Mesenchymal stem cell (in vitro differentiated cells and primary cell): ENCODE measurements at regions not wholly inside any gene's neighbourhood (a gene's known extent, or its start where the extent isn't known, plus 50 kb on each side); places are given as distances from the start of the nearest gene placed in this dataset.
A peak's percentile ranks its signal among the peaks of the same experiment; 100 is the strongest.

Experiments used
- DNase-seq: peaks from one replicate; pipeline ENCODE4 v3.0.0-alpha.2; 2013
- H2AFZ ChIP-seq: one replicate; pipeline ENCODE4 v1.6.1; 2013; ENCODE audit warnings: low read depth, mild to moderate bottlenecking, control low read depth, inconsistent platforms, low read length, moderate library complexity
- H2AK5ac ChIP-seq: 2 replicates; pipeline ENCODE4 v1.6.1; 2013; ENCODE audit warnings: low read length, moderate library complexity, mild to moderate bottlenecking, inconsistent platforms; ENCODE audit not compliant: severe bottlenecking
- H2BK120ac ChIP-seq: one replicate; pipeline ENCODE4 v1.6.1; 2013; ENCODE audit warnings: low read depth, mild to moderate bottlenecking, inconsistent platforms, low read length, moderate library complexity
- H2BK12ac ChIP-seq, 2 experiments: one replicate each; pipeline ENCODE4 v1.6.1; 2013; ENCODE audit warnings: inconsistent platforms in 2 of 2, low read length in 2 of 2, mild to moderate bottlenecking in 2 of 2, moderate library complexity in 2 of 2, control low read depth in 1 of 2
- H2BK15ac ChIP-seq: one replicate; pipeline ENCODE4 v1.6.1; 2013; ENCODE audit warnings: mild to moderate bottlenecking, low read depth, inconsistent platforms; ENCODE audit not compliant: poor library complexity, severe bottlenecking
- H2BK5ac ChIP-seq: 2 replicates; pipeline ENCODE4 v1.6.1; 2013; ENCODE audit warnings: low read depth, mild to moderate bottlenecking, low read length, control low read depth, inconsistent platforms; ENCODE audit not compliant: poor library complexity, severe bottlenecking
- H3K14ac ChIP-seq, 2 experiments: one replicate each; pipeline ENCODE4 v1.6.1; 2013; ENCODE audit warnings: inconsistent platforms in 2 of 2, low read length in 2 of 2, control low read depth in 1 of 2, mild to moderate bottlenecking in 1 of 2, moderate library complexity in 1 of 2
- H3K18ac ChIP-seq, 2 experiments: one replicate each; pipeline ENCODE4 v1.6.1; 2013; ENCODE audit warnings: inconsistent platforms in 2 of 2, low read length in 2 of 2, control low read depth in 1 of 2, low read depth in 1 of 2, mild to moderate bottlenecking in 1 of 2
- H3K23ac ChIP-seq, 2 experiments: one replicate each; pipeline ENCODE4 v1.6.1; 2013; ENCODE audit warnings: inconsistent platforms in 2 of 2, low read length in 2 of 2, mild to moderate bottlenecking in 2 of 2, moderate library complexity in 2 of 2, control low read depth in 1 of 2
- H3K27ac ChIP-seq: 2 replicates; pipeline ENCODE4 v1.5.1; 2013; ENCODE audit warnings: mild to moderate bottlenecking, moderate library complexity, low read length, control low read depth, inconsistent platforms; ENCODE audit not compliant: poor library complexity, severe bottlenecking
- H3K27me3 ChIP-seq, 2 experiments: 2 replicates each; pipeline versions ENCODE4 v1.6.1 to v1.7.0; 2013; ENCODE audit warnings: low read length in 2 of 2, mild to moderate bottlenecking in 2 of 2, moderate library complexity in 2 of 2, control low read depth in 1 of 2, inconsistent platforms in 1 of 2; ENCODE audit not compliant: control insufficient read depth in 1 of 2, insufficient read depth in 1 of 2
- H3K36me3 ChIP-seq, 2 experiments: 2 replicates each; pipeline versions ENCODE4 v1.6.1 to v1.7.0; 2013; ENCODE audit warnings: low read length in 2 of 2, control low read depth in 1 of 2, inconsistent platforms in 1 of 2, low read depth in 1 of 2, mild to moderate bottlenecking in 1 of 2; ENCODE audit not compliant: insufficient read depth in 2 of 2, control insufficient read depth in 1 of 2
- H3K4ac ChIP-seq, 2 experiments: one replicate each; pipeline ENCODE4 v1.6.1; 2013; ENCODE audit warnings: inconsistent platforms in 2 of 2, low read length in 2 of 2, mild to moderate bottlenecking in 2 of 2, moderate library complexity in 2 of 2, control low read depth in 1 of 2, low read depth in 1 of 2
- H3K4me1 ChIP-seq: 2 replicates; pipeline ENCODE4 v1.6.1; 2013; ENCODE audit warnings: low read depth, low read length, control low read depth; ENCODE audit not compliant: control insufficient read depth, insufficient read depth
- H3K4me2 ChIP-seq: 2 replicates; pipeline ENCODE4 v1.6.1; 2013; ENCODE audit warnings: low read length, mild to moderate bottlenecking, inconsistent platforms; ENCODE audit not compliant: poor library complexity, severe bottlenecking
- H3K4me3 ChIP-seq, 2 experiments: 2 replicates each; pipeline versions ENCODE4 v1.5.1 to v1.7.0; 2013; ENCODE audit warnings: low read length in 2 of 2, mild to moderate bottlenecking in 2 of 2, control low read depth in 1 of 2, low read depth in 1 of 2; ENCODE audit not compliant: insufficient read depth in 1 of 2
- H3K79me1 ChIP-seq: replicated peaks from 2 replicates; pipeline ENCODE4 v1.6.1; 2013; ENCODE audit warnings: mild to moderate bottlenecking, control low read depth, low read length, inconsistent platforms; ENCODE audit not compliant: poor library complexity, severe bottlenecking
- H3K9ac ChIP-seq: 2 replicates; pipeline ENCODE4 v1.7.0; 2013; ENCODE audit warnings: mild to moderate bottlenecking, low read length, moderate library complexity
- H3K9me3 ChIP-seq: 2 replicates; pipeline ENCODE4 v1.7.0; 2013; ENCODE audit warnings: mild to moderate bottlenecking, low read length; ENCODE audit not compliant: control insufficient read depth
- H4K8ac ChIP-seq: one replicate; pipeline ENCODE4 v1.6.1; 2013; ENCODE audit warnings: inconsistent platforms, mild to moderate bottlenecking, low read length, moderate library complexity
- H4K91ac ChIP-seq: one replicate; pipeline ENCODE4 v1.6.1; 2013; ENCODE audit warnings: mild to moderate bottlenecking, low read length, inconsistent platforms
- WGBS: methylation state at CpG from one replicate; pipeline ENCODE4 v1.1.7; 2013; ENCODE audit warnings: mixed read lengths; 5-methylcytosine and 5-hydroxymethylcytosine counted together

GRCh38 chr13:109346060-109346459 lies 440.3 kb downstream of the IRS2 start:
- 93% methylated on average over 1 of the region's 2 CpGs for WGBS

DNA sequence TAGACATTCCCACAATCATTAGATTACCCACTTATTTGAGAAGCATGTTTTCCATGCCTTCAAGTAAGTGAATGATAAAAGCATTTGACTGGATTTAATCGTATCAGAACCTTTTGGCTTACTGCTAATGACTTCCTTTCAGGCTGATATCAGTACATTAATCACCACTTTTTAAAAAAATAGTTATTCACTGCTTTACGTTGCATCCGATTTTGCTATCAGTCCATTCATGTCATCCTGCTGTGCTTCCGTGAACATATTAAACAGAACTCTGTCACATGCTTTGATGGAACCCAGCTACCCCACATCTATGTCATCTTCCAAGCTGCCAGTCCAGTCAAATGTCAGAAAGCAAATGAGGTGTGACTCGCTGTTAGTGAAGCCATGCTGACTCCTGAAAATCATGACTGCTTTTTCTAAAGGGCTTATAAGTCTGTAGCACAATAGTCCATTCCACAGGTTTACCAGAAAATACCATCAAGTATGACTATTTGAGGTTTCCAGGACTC lies 440.9 kb downstream of the IRS2 start:
- Histone ChIP-seq H3K4me3 (no peak overlapping the region), H3K4me1 (peaks cover 11% of the 10 kb centered on the region), H3K79me1 (no peaks in the 10 kb centered on the region), H4K8ac (peak overlapping the region; percentile 64), H3K36me3 (no peaks in the 10 kb centered on the region), H3K14ac (no peak overlapping the region), H3K9ac (no peak overlapping the region), H3K27me3 (no peaks in the 10 kb centered on the region), H2AFZ (no peak overlapping the region), H3K23ac (no peak overlapping the region), H2BK5ac (no peak overlapping the region), H2BK120ac (no peak overlapping the region), H4K91ac (peak overlapping the region; percentile 68), H3K27ac (no peak overlapping the region), H3K18ac (no peak overlapping the region), H2BK15ac (no peak overlapping the region), H2AK5ac (no peak overlapping the region), H3K4me2 (no peak overlapping the region), H3K9me3 (no peaks in the 10 kb centered on the region), H3K4ac (no peak overlapping the region), H2BK12ac (peak overlapping the region in 1 of 2 experiments; percentile 84)
- peak; percentile 50 for DNase-seq
- WGBS, result 41% methylated on average over 5 of the region's 5 CpGs

More at GRCh38 chr13:109346060-109346459, 440.3 kb downstream of the IRS2 start:
- H3K9me3 ChIP-seq, result no peaks in the 10 kb centered on the region
- H2BK12ac ChIP-seq, result peak overlapping the region; percentile 26 to 84
- no peak overlapping the region for H3K14ac ChIP-seq
- no peak overlapping the region for H3K4me3 ChIP-seq
- DNase-seq, result no peak
- no peak overlapping the region for H3K9ac ChIP-seq
- no peak overlapping the region for H2BK15ac ChIP-seq
- no peaks in the 10 kb centered on the region for H3K27me3 ChIP-seq
- H4K8ac ChIP-seq, result no peak overlapping the region
- no peak overlapping the region for H2BK5ac ChIP-seq
- peak overlapping the region in 1 of 2 experiments; percentile 24 for H3K4ac ChIP-seq
- H3K18ac ChIP-seq, result no peak overlapping the region
- H3K23ac ChIP-seq, result no peak overlapping the region
- H2AK5ac ChIP-seq, result peak overlapping the region; percentile 91
- peak overlapping the region; percentile 19 for H2BK120ac ChIP-seq
- no peaks in the 10 kb centered on the region for H3K79me1 ChIP-seq
- H3K36me3 ChIP-seq, result no peaks in the 10 kb centered on the region
- H3K4me1 ChIP-seq, result peaks cover 11% of the 10 kb centered on the region
- H4K91ac ChIP-seq, result no peak overlapping the region
- no peak overlapping the region for H3K27ac ChIP-seq
- H3K4me2 ChIP-seq, result no peak overlapping the region
- no peak overlapping the region for H2AFZ ChIP-seq

DNA sequence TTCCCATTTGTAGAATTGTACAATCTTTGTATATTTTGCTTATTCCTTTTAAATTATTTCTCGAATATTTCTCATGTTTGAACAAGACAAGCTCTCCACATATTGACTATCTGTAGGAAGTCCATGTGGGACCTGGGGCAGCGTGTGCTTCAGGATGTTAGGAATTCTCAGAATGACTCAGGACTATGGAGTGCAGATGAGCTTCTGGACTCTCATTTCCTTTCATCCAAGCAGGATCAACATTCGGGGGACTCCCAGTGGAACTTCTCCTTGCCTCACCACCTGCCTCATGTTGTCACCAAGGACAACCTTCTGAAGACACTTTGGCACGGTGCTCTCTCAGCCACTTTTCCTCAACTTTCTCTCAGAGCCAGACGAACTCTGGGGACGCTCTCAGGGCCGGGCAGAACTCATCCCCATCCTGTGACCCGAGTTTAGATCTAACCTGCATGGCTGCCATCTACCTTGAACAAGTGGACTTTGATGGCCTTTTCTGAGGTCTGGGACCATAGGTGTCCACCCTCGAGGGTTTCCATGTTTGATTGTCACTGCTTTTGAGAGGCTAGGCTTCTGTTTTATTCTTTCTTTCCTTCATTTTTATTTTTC lies 441.7 kb downstream of the IRS2 start:
- Histone ChIP-seq H3K14ac (no peak overlapping the region), H2BK12ac (peak overlapping the region in 1 of 2 experiments; percentile 29), H4K91ac (no peak overlapping the region), H2AFZ (no peak overlapping the region), H3K9ac (no peak overlapping the region), H3K36me3 (no peaks in the 10 kb centered on the region), H3K9me3 (no peaks in the 10 kb centered on the region), H3K4ac (peak overlapping the region in 1 of 2 experiments; percentile 9), H3K4me2 (no peak overlapping the region), H3K27me3 (no peaks in the 10 kb centered on the region), H2AK5ac (no peak overlapping the region), H3K79me1 (no peaks in the 10 kb centered on the region), H4K8ac (no peak overlapping the region), H3K4me1 (peaks cover 10% of the 10 kb centered on the region), H3K4me3 (no peak overlapping the region), H2BK15ac (no peak overlapping the region), H3K18ac (peak overlapping the region in 1 of 2 experiments; percentile 88), H2BK5ac (no peak overlapping the region), H2BK120ac (no peak overlapping the region), H3K23ac (no peak overlapping the region), H3K27ac (no peak overlapping the region)
- DNase-seq, result peak; percentile 74
- 46% methylated on average over 7 of the region's 9 CpGs for WGBS

GRCh38 chr13:109336730-109337129 lies 449.7 kb downstream of the IRS2 start:
- Histone ChIP-seq H3K23ac (no peak overlapping the region), H2AK5ac (no peak overlapping the region)
- WGBS, result no CpG with 5 or more reads among the region's 1 CpG

More at GRCh38 chr13:109336730-109337129, 449.7 kb downstream of the IRS2 start:
- no peak overlapping the region for H2BK12ac ChIP-seq
- H3K4me2 ChIP-seq, result no peak overlapping the region
- H3K9ac ChIP-seq, result no peak overlapping the region
- no peaks in the 10 kb centered on the region for H3K79me1 ChIP-seq
- H3K4me1 ChIP-seq, result peaks cover 3% of the 10 kb centered on the region
- H3K9me3 ChIP-seq, result no peaks in the 10 kb centered on the region
- H3K18ac ChIP-seq, result no peak overlapping the region
- peak; percentile 56 for DNase-seq
- no peak overlapping the region for H2BK5ac ChIP-seq
- no peaks in the 10 kb centered on the region for H3K36me3 ChIP-seq
- H2BK120ac ChIP-seq, result no peak overlapping the region
- no peak overlapping the region for H4K8ac ChIP-seq
- H2BK15ac ChIP-seq, result no peak overlapping the region
- no peak overlapping the region for H2AFZ ChIP-seq
- no peak overlapping the region for H3K4me3 ChIP-seq
- H3K4ac ChIP-seq, result no peak overlapping the region
- H3K27me3 ChIP-seq, result no peaks in the 10 kb centered on the region
- peak overlapping the region; percentile 8 for H3K27ac ChIP-seq
- H3K14ac ChIP-seq, result no peak overlapping the region
- H4K91ac ChIP-seq, result no peak overlapping the region
